Karpas-422 (cell line): ENCODE measurements at regions not wholly inside any gene's neighbourhood (a gene's known extent, or its start where the extent isn't known, plus 50 kb on each side); places are given as distances from the start of the nearest gene placed in this dataset.
A peak's percentile ranks its signal among the peaks of the same experiment; 100 is the strongest.

Experiments
- DNase-seq: peaks from one replicate; pipeline ENCODE4 v3.0.0-alpha.2; 2015
- H2AFZ ChIP-seq: fragments of 200-600 bp; sonication (generic); 2 replicates; pipeline ENCODE4 v1.6.1; 2014; ENCODE audit warnings: antibody characterized with exemption, low read length, mixed read lengths
- H3K27ac ChIP-seq: fragments of 200-600 bp; sonication (generic); 2 replicates; pipeline ENCODE4 v1.5.1; 2014; ENCODE audit warnings: mild to moderate bottlenecking, low read length, moderate library complexity
- H3K27me3 ChIP-seq: fragments of 200-600 bp; sonication (generic); 2 replicates; pipeline ENCODE4 v1.6.1; 2014; ENCODE audit warnings: low read length, mixed read lengths
- H3K36me3 ChIP-seq: fragments of 200-600 bp; sonication (generic); 2 replicates; pipeline ENCODE4 v1.6.1; 2014; ENCODE audit warnings: low read length, mixed read lengths; ENCODE audit not compliant: insufficient read depth
- H3K4me1 ChIP-seq: fragments of 200-600 bp; sonication (generic); 2 replicates; pipeline ENCODE4 v1.6.1; 2014; ENCODE audit warnings: mild to moderate bottlenecking, low read length, mixed read lengths
- H3K4me2 ChIP-seq: fragments of 200-600 bp; sonication (generic); 2 replicates; pipeline ENCODE4 v1.6.1; 2014; ENCODE audit warnings: low read length, low read depth, mild to moderate bottlenecking; ENCODE audit not compliant: poor library complexity, severe bottlenecking
- H3K4me3 ChIP-seq: fragments of 200-600 bp; sonication (generic); 2 replicates; pipeline ENCODE4 v1.5.1; 2014; ENCODE audit warnings: mild to moderate bottlenecking, antibody characterized with exemption, low read length, mixed read lengths
- H3K79me2 ChIP-seq: fragments of 200-600 bp; sonication (generic); 2 replicates; pipeline ENCODE4 v1.6.1; 2014; ENCODE audit warnings: mild to moderate bottlenecking, low read length, mixed read lengths
- H3K9ac ChIP-seq: fragments of 200-600 bp; sonication (generic); 2 replicates; pipeline ENCODE4 v1.6.0; 2014; ENCODE audit warnings: low read length
- H3K9me2 ChIP-seq: fragments of 200-600 bp; sonication (generic), shearing (Covaris generic); replicated peaks from 2 replicates; pipeline ENCODE4 v1.6.0; 2014; ENCODE audit warnings: mild to moderate bottlenecking, low read length, moderate library complexity; ENCODE audit not compliant: insufficient read depth
- H3K9me3 ChIP-seq: fragments of 300-700, 200-600 bp; sonication (generic); 2 replicates; pipeline ENCODE4 v1.6.1; 2014; ENCODE audit warnings: low read length, mixed read lengths
- H4K20me1 ChIP-seq: fragments of 200-600 bp; sonication (generic); 2 replicates; pipeline ENCODE4 v1.6.1; 2014; ENCODE audit warnings: mild to moderate bottlenecking, antibody characterized with exemption, low read length, low read depth; ENCODE audit not compliant: insufficient read depth

- H3K79me2 ChIP-seq = no peaks in the 10 kb centered on the region
- no peak overlapping the region for H3K4me2 ChIP-seq
- H3K27ac ChIP-seq = no peak overlapping the region
- H4K20me1 ChIP-seq = no peaks in the 10 kb centered on the region
- no peak overlapping the region for H2AFZ ChIP-seq
- no peaks in the 10 kb centered on the region for H3K27me3 ChIP-seq
- no peaks in the 10 kb centered on the region for H3K36me3 ChIP-seq
- H3K9me2 ChIP-seq = no peaks in the 10 kb centered on the region; the same call in 1 of the 2 replicates
- no peak overlapping the region for H3K4me3 ChIP-seq
- no peak overlapping the region for H3K9ac ChIP-seq
- no peaks in the 10 kb centered on the region for H3K4me1 ChIP-seq
- H3K9me3 ChIP-seq = no peaks in the 10 kb centered on the region
- no peak for DNase-seq
These were observed 191.3 kb upstream of the DEFB112 start for GRCh38 chr6:50240986-50241385.

- Histone ChIP-seq H3K9ac (no peak overlapping the region), H4K20me1 (no peaks in the 10 kb centered on the region), H3K27ac (no peak overlapping the region), H3K4me2 (no peak overlapping the region), H3K9me2 (no peaks in the 10 kb centered on the region), H3K36me3 (no peaks in the 10 kb centered on the region), H3K79me2 (no peaks in the 10 kb centered on the region), H3K9me3 (no peaks in the 10 kb centered on the region), H3K27me3 (no peaks in the 10 kb centered on the region), H3K4me1 (no peaks in the 10 kb centered on the region), H3K4me3 (no peak overlapping the region), H2AFZ (no peak overlapping the region)
- no peak for DNase-seq
These were observed 199.8 kb upstream of the DEFB112 start for GRCh38 chr6:50249493-50249892.

- no peak for DNase-seq
- no peak overlapping the region for H3K9ac ChIP-seq
- H4K20me1 ChIP-seq = no peaks in the 10 kb centered on the region
- H3K9me2 ChIP-seq = no peaks in the 10 kb centered on the region
- no peaks in the 10 kb centered on the region for H3K27me3 ChIP-seq
- no peak overlapping the region for H3K4me2 ChIP-seq
- H3K4me1 ChIP-seq = no peaks in the 10 kb centered on the region
- no peak overlapping the region for H3K4me3 ChIP-seq
- no peaks in the 10 kb centered on the region for H3K36me3 ChIP-seq
- peaks cover 7% of the 10 kb centered on the region; the same call in 1 of the 2 replicates for H3K9me3 ChIP-seq
- no peak overlapping the region for H2AFZ ChIP-seq
- no peak overlapping the region for H3K27ac ChIP-seq
- no peaks in the 10 kb centered on the region for H3K79me2 ChIP-seq
These were observed 207.6 kb upstream of the DEFB112 start for GRCh38 chr6:50257322-50257721.

GRCh38 chr6:50259903-50260302 lies 210.2 kb upstream of the DEFB112 start:
- Histone ChIP-seq H3K79me2 (no peaks in the 10 kb centered on the region), H2AFZ (no peak overlapping the region), H4K20me1 (no peaks in the 10 kb centered on the region), H3K27ac (no peak overlapping the region), H3K4me3 (no peak overlapping the region), H3K9me3 (peaks cover 7% of the 10 kb centered on the region; the same call in 1 of the 2 replicates), H3K9ac (no peak overlapping the region), H3K36me3 (no peaks in the 10 kb centered on the region), H3K4me2 (no peak overlapping the region), H3K9me2 (no peaks in the 10 kb centered on the region), H3K27me3 (no peaks in the 10 kb centered on the region), H3K4me1 (no peaks in the 10 kb centered on the region)
- no peak for DNase-seq

- Histone ChIP-seq H3K9me3 (peaks cover under 1% of the 10 kb centered on the region; the same call in 1 of the 2 replicates), H3K79me2 (no peaks in the 10 kb centered on the region), H3K27ac (no peak overlapping the region), H3K4me3 (no peak overlapping the region), H3K4me1 (no peaks in the 10 kb centered on the region), H2AFZ (no peak overlapping the region), H3K27me3 (no peaks in the 10 kb centered on the region), H3K9ac (no peak overlapping the region), H3K4me2 (no peak overlapping the region), H3K36me3 (no peaks in the 10 kb centered on the region), H4K20me1 (no peaks in the 10 kb centered on the region), H3K9me2 (no peaks in the 10 kb centered on the region)
- DNase-seq = peak; percentile 42
These were observed 215.4 kb upstream of the DEFB112 start for GRCh38 chr6:50264995-50265571.

- H3K9me3 ChIP-seq = no peaks in the 10 kb centered on the region; the same call in 1 of the 2 replicates
- no peak overlapping the region for H3K4me3 ChIP-seq
- H2AFZ ChIP-seq = no peak overlapping the region
- no peak overlapping the region for H3K4me2 ChIP-seq
- H3K27ac ChIP-seq = no peak overlapping the region
- no peaks in the 10 kb centered on the region for H3K27me3 ChIP-seq
- H4K20me1 ChIP-seq = no peaks in the 10 kb centered on the region
- no peaks in the 10 kb centered on the region for H3K9me2 ChIP-seq
- DNase-seq = no peak
- no peaks in the 10 kb centered on the region for H3K4me1 ChIP-seq
- no peaks in the 10 kb centered on the region for H3K36me3 ChIP-seq
- no peak overlapping the region for H3K9ac ChIP-seq
- H3K79me2 ChIP-seq = no peaks in the 10 kb centered on the region
These were observed 220.7 kb upstream of the DEFB112 start for GRCh38 chr6:50270415-50270814.

- DNase-seq = no peak
- H3K9me3 ChIP-seq = no peaks in the 10 kb centered on the region; the same call in 1 of the 2 replicates
- no peaks in the 10 kb centered on the region for H4K20me1 ChIP-seq
- no peak overlapping the region for H3K4me3 ChIP-seq
- H3K27me3 ChIP-seq = no peaks in the 10 kb centered on the region
- H2AFZ ChIP-seq = no peak overlapping the region
- no peak overlapping the region for H3K4me2 ChIP-seq
- no peak overlapping the region for H3K27ac ChIP-seq
- no peak overlapping the region for H3K9ac ChIP-seq
- no peaks in the 10 kb centered on the region for H3K4me1 ChIP-seq
- no peaks in the 10 kb centered on the region for H3K36me3 ChIP-seq
- H3K79me2 ChIP-seq = no peaks in the 10 kb centered on the region
- H3K9me2 ChIP-seq = no peaks in the 10 kb centered on the region
These were observed 221.5 kb upstream of the DEFB112 start for GRCh38 chr6:50271266-50271665.

- H2AFZ ChIP-seq = no peak overlapping the region
- no peaks in the 10 kb centered on the region for H3K9me2 ChIP-seq
- no peaks in the 10 kb centered on the region for H3K79me2 ChIP-seq
- no peaks in the 10 kb centered on the region; the same call in 1 of the 2 replicates for H3K9me3 ChIP-seq
- no peaks in the 10 kb centered on the region for H3K36me3 ChIP-seq
- H3K9ac ChIP-seq = no peak overlapping the region
- H3K27me3 ChIP-seq = no peaks in the 10 kb centered on the region
- no peaks in the 10 kb centered on the region for H4K20me1 ChIP-seq
- H3K4me3 ChIP-seq = no peak overlapping the region
- H3K4me2 ChIP-seq = no peak overlapping the region
- no peak for DNase-seq
- no peaks in the 10 kb centered on the region for H3K4me1 ChIP-seq
- no peak overlapping the region for H3K27ac ChIP-seq
These were observed 222.1 kb upstream of the DEFB112 start for GRCh38 chr6:50271817-50272216.
